Esophagus (tissue), 2 donors: ENCODE measurements at regions not wholly inside any gene's neighbourhood (a gene's known extent, or its start where the extent isn't known, plus 50 kb on each side); places are given as distances from the start of the nearest gene placed in this dataset.

Source experiments
- H3K27ac ChIP-seq, 2 donors: one replicate each; pipeline ENCODE4 v1.5.1; 2013; ENCODE audit warnings: low read depth in 2 of 2, mild to moderate bottlenecking in 2 of 2, inconsistent platforms in 1 of 2, low read length in 1 of 2, moderate library complexity in 1 of 2
- H3K27me3 ChIP-seq, 2 donors: one replicate each; pipeline ENCODE4 v1.6.1; 2013; ENCODE audit warnings: low read length in 2 of 2, control low read depth in 1 of 2, mild to moderate bottlenecking in 1 of 2; ENCODE audit not compliant: insufficient read depth in 2 of 2, control insufficient read depth in 1 of 2
- H3K36me3 ChIP-seq, 2 donors: one replicate each; pipeline ENCODE4 v1.6.1; 2013; ENCODE audit warnings: low read length in 1 of 2; ENCODE audit not compliant: control insufficient read depth in 2 of 2, insufficient read depth in 2 of 2
- H3K4me1 ChIP-seq, 2 donors: one replicate each; pipeline ENCODE4 v1.6.1; 2013; ENCODE audit warnings: low read length in 1 of 2; ENCODE audit not compliant: control insufficient read depth in 2 of 2, insufficient read depth in 2 of 2
- H3K4me3 ChIP-seq, 2 donors: one replicate each; pipeline ENCODE4 v1.5.1; 2013; ENCODE audit warnings: low read length in 2 of 2, mild to moderate bottlenecking in 2 of 2, low read depth in 1 of 2, moderate library complexity in 1 of 2
- H3K9me3 ChIP-seq, 2 donors: one replicate each; pipeline ENCODE4 v1.6.1; 2013; ENCODE audit warnings: mild to moderate bottlenecking in 2 of 2, low read depth in 1 of 2, low read length in 1 of 2, moderate library complexity in 1 of 2; ENCODE audit not compliant: control insufficient read depth in 2 of 2, insufficient read depth in 1 of 2
- WGBS, 2 donors: extraction: QIAGEN DNeasy Blood & Tissue Kit; methylation state at CpG; one replicate each; pipeline ENCODE4 v1.1.7; 2013; 5-methylcytosine and 5-hydroxymethylcytosine counted together
- donor health status: healthy with polysubstance abuse.
- donor health status: Bipolar disorder and iron deficiency.

DNA sequence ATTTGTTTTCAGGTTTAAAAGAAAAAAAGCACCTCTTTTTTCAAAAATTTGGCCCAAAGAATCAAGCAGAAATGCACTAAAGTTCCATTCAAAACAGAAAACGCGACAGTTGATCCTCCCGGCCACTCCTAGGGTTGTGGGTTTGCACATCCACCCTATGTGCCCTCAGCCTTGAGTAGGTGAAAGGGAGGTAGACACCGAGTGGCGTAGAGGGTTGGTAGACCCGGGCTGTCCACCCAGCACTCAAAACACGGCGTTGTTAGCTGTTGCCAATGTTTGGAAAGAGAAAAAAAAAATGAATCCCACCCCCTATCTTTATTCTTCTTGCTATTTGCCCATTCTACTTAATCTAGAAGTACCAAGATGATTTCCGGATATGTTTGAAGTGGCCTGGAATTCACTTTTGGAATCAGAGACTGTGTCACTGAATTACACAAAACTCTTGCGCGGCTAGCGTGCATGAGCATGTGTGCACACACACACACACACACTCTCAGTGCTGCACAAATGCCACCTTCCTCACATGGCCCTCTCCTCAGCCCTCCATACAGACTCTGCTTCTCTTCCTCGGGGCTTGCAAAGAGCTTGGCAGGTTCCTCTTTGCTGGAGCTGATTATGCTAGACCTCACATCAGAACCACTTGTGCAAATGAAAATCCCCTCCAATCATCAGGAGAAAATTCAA is 110.2 kb upstream of the HAND1 start:
- Histone ChIP-seq H3K9me3 (no peaks in the 10 kb centered on the region), H3K4me1 (no peaks in the 10 kb centered on the region), H3K27ac (no peak overlapping the region), H3K27me3 (peaks cover 0 to 5% of the 10 kb centered on the region in 2 donors), H3K36me3 (no peaks in the 10 kb centered on the region), H3K4me3 (no peak overlapping the region)
- WGBS, 2 donors = 66 to 73% methylated on average over 13 of the region's 13 CpGs

DNA sequence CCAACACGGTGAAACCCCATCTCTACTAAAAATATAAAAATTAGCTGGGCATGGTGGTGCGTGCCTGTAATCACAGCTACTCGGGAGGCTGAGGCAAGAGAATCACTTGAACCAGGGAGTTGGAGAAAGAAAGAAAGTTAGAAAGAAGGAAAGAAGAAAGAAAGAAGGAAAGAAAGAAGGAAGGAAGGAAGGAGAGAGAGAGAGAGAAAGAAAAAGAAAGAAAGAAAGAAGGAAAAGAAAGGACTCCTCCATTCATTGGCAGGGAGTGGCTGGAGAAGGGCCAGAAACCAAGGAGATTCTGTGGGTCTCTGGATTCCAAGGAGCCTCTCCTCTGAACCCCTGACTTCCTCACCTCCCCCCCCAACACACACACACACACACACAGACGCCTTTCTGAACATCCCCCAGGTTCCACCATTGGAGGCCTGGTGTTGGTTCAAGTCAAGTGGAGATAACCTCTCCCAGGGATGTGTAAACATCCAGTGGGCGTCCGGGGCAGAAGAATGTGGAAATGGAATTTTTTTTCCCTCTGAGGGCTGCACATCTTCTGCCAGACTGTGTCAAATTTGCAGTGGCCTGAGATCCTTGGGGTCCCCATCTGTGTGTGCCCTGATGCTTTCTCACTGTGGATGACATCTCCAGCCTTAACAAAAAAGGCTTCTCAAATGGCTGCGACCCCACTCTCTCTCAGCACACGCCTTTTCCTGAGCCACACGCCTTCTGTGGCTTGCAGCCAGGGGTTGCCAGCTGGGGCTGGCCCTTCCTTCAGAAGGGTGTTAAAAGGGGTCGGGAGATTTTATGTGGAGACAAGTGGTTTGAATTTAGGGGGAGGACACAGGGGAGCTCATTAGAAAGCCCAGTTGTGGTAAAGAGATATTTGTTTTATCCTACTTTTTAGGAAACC is 109.3 kb upstream of the HAND1 start:
- 33 to 37% methylated on average over 10 of the region's 10 CpGs for WGBS, 2 donors
- H3K9me3 ChIP-seq = no peaks in the 10 kb centered on the region

DNA sequence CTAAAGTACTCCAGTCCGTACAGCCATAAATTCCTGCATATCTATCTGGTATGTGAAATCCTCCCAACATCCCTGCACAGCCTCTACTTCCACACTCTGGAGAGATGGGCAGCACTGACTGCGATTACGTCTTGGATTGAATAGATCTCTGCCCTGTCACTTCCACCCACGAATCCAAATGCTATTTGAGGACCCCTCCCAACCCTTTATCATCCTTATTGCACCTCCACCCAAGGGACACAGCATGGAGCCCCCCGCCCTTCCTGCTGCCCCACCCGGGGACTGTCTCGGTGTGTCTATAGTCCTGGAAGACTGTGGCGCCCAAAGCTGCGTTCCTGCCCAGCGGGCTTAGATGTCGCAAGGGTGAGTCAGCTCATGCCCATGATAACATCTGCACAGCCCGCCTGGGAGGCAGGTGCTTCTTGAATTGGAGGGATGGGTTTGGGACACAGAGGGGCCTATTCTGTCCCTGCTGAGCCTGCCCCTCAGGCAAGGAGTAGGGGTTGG is 105.7 kb upstream of the HAND1 start:
- H3K27ac ChIP-seq = no peak overlapping the region
- WGBS, 2 donors = 59 to 65% methylated on average over 12 of the region's 12 CpGs
- peaks cover 0 to 5% of the 10 kb centered on the region in 2 donors for H3K27me3 ChIP-seq
- no peaks in the 10 kb centered on the region for H3K36me3 ChIP-seq
- H3K4me3 ChIP-seq = no peak overlapping the region
- no peaks in the 10 kb centered on the region for H3K4me1 ChIP-seq
- no peaks in the 10 kb centered on the region for H3K9me3 ChIP-seq

More for the DNA sequence above, 109.3 kb upstream of the HAND1 start:
- peaks cover 0 to 5% of the 10 kb centered on the region in 2 donors for H3K27me3 ChIP-seq
- H3K27ac ChIP-seq = no peak overlapping the region
- H3K36me3 ChIP-seq = no peaks in the 10 kb centered on the region
- no peaks in the 10 kb centered on the region for H3K4me1 ChIP-seq
- H3K4me3 ChIP-seq = no peak overlapping the region

DNA sequence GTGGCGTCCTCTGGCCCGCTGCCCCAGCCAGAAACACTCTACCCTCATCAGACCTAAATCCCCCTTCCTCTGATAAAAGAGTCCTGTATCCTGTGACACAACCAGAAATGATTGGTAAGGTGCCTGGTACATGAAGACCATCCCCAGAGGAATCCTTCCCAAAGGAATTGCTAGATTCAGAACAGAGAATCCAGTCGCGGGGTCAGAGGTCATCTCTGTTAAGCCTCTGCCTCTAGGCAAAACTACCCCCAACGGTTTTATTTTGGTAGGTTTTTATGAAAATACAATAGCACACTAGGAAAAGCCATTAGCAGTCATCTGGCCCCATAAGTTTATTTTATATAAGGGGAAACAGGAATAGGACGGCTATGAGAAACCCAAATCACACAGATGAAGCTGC is 102.4 kb upstream of the HAND1 start:
- 80 to 81% methylated on average over 6 of the region's 6 CpGs for WGBS, 2 donors

DNA sequence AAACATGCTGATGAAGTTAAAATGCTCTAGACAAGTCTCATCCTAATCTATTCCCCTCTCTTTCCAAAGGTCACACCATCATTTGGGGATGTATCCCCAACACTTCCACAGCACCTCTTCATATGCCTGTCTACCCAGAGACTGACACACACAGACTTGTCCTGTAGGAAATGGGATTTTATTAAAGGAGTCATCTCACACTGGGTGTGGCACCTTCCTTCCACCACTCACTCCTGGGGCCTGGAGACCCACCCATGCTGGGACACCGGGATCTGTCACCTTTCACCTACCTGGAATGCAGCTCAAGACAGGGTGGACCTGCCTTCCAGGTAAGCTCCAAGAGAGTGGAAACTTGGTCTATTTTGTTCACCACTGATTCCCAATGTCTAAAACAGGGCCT is 99.4 kb upstream of the HAND1 start:
- 52 to 60% methylated on average over 1 of the region's 1 CpG for WGBS, 2 donors
- H3K4me3 ChIP-seq = no peak overlapping the region
- H3K27me3 ChIP-seq = no peaks in the 10 kb centered on the region
- no peak overlapping the region for H3K27ac ChIP-seq
- no peaks in the 10 kb centered on the region for H3K36me3 ChIP-seq
- no peaks in the 10 kb centered on the region for H3K9me3 ChIP-seq
- no peaks in the 10 kb centered on the region for H3K4me1 ChIP-seq

More for the DNA sequence above, 102.4 kb upstream of the HAND1 start:
- no peaks in the 10 kb centered on the region for H3K36me3 ChIP-seq
- H3K27me3 ChIP-seq = peaks cover 0 to 5% of the 10 kb centered on the region in 2 donors
- no peak overlapping the region for H3K4me3 ChIP-seq
- no peak overlapping the region for H3K27ac ChIP-seq
- H3K9me3 ChIP-seq = no peaks in the 10 kb centered on the region
- no peaks in the 10 kb centered on the region for H3K4me1 ChIP-seq

DNA sequence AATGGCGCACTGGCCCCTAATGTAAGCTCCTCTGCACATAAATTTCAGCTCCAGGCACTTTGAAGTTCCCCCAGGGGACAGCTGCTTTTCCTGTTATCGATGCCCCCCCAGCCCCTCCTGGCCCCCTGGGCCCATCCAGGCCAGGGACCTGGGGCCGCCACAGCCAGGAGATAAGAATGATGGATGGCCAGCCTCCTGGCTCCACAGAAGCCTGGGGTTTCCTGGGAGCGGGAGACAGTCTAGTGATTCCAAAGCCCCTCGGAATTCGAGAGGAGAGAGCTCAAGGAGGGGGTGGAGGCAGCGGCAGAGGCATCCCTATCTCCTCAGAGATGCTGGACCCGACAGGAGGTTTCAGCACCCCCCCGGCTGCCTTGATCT is 98.4 kb upstream of the HAND1 start:
- Histone ChIP-seq H3K36me3 (no peaks in the 10 kb centered on the region), H3K27me3 (no peaks in the 10 kb centered on the region), H3K4me3 (no peak overlapping the region), H3K9me3 (no peaks in the 10 kb centered on the region), H3K4me1 (no peaks in the 10 kb centered on the region), H3K27ac (no peak overlapping the region)
- WGBS, 2 donors = 44 to 46% methylated on average over 9 of the region's 9 CpGs

DNA sequence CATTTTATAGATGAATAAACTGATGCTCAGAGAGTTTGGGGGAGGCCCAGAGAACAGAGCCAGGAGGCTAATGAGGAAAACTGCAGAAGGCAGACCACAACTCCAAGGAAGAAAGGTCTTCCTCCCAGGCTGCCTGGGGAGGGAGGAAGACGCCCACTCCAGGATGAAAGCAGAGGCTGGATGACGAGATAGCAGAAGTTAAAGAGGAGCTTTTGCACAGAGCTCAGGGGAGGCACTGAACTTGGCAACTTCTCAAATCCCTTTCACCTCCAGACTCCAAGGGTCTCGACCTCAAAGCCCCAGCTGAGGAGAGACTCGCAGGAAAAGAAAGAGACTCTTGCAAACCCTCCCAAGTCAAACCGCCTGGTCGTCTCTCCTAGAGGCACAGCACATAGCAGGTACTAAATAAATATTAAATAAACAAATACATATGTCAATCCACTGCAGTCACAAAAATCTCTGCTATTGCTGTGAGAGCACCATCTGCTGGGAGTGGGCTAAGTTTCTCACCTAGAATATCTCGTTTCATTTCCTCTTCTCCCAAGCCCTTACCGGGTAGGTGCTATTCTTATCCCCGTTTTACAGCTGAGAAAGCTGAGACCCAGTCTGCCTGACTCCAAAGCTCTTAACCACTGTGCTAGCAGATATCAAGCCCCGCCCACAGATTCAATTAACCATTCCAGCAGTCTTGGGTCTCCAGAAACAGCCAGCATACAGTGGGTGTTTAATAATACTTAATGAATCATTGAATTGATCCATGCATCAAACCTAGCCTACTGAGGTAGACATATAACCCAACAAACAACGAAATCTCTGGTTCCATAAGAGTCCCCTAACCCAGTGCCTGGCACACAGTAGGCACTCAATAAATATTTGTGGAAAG is 97.8 kb upstream of the HAND1 start:
- no peak overlapping the region for H3K4me3 ChIP-seq
- H3K9me3 ChIP-seq = no peaks in the 10 kb centered on the region
- WGBS, 2 donors = 24 to 34% methylated on average over 11 of the region's 11 CpGs
- H3K36me3 ChIP-seq = no peaks in the 10 kb centered on the region
- no peaks in the 10 kb centered on the region for H3K27me3 ChIP-seq
- H3K4me1 ChIP-seq = no peaks in the 10 kb centered on the region
- no peak overlapping the region for H3K27ac ChIP-seq

DNA sequence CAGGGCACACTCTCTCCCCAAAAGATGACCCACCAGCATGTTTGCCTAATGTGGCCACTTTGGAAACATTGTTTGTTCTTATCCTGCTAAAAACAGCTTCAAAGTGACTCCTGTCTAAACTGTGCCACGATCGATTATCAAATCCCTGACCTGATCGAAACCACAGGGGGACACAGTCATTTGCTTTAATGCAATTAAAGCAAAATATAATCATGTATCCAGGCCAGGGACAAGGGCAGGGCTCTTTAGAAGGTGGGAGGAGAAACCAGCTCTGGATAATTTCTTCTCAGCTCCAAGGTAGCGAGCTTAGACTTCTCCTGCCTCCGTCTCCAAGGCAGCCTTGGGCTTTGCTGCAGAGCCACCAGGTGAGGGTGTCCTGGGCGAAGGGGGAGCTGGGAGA is 95.0 kb upstream of the HAND1 start:
- 82 to 83% methylated on average over 6 of the region's 6 CpGs for WGBS, 2 donors
- H3K4me3 ChIP-seq = no peak overlapping the region
- H3K27ac ChIP-seq = no peak overlapping the region
- H3K4me1 ChIP-seq = peaks cover 2% of the 10 kb centered on the region in 2 donors
- no peaks in the 10 kb centered on the region for H3K36me3 ChIP-seq
- no peaks in the 10 kb centered on the region for H3K27me3 ChIP-seq
- H3K9me3 ChIP-seq = no peaks in the 10 kb centered on the region

DNA sequence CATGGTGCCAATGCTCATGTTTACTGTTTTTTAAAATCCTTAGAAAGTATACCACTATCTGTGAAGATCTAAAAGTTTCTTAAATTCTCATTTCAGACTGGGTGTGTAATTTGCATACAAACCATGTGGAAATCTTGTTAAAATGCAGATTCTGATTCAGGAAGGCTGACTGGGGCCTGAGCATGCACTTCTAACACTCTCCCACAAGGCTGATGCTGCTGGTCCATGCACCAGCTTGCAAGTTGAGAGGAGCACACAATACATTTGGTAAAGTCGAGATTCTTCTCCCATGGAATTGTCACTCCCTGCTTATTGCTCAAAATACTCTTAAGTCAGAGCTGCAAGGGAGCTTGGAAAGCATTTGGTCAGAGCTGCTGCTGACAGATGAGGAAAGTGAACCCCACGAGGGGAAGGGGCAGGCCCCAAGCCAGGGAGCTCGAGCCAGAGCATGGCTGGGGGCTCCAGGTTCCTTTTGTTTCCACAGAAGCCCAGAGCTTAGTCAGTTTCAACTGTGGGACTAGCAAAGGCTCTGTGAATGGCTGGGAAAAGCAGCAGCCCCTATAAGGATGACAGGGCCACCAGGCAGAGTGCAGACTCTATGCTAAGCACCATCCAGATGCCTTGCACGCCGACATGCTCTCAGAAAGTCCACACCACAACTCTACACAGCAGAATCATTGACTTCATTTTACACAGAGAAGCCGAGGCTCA is 93.5 kb upstream of the HAND1 start:
- no peak overlapping the region for H3K4me3 ChIP-seq
- H3K27ac ChIP-seq = no peak overlapping the region
- WGBS, 2 donors = 67 to 68% methylated on average over 6 of the region's 6 CpGs

More for the DNA sequence above, 93.5 kb upstream of the HAND1 start:
- peaks cover 2% of the 10 kb centered on the region in 2 donors for H3K4me1 ChIP-seq
- H3K36me3 ChIP-seq = no peaks in the 10 kb centered on the region
- no peaks in the 10 kb centered on the region for H3K27me3 ChIP-seq
- H3K9me3 ChIP-seq = no peaks in the 10 kb centered on the region
